ELR (cell line): ENCODE measurements at regions not wholly inside any gene's neighbourhood (a gene's known extent, or its start where the extent isn't known, plus 50 kb on each side); places are given as distances from the start of the nearest gene placed in this dataset.

Experiments
- DNase-seq: peaks from one replicate; pipeline ENCODE4 v3.0.0-alpha.2; 2015; ENCODE audit warnings: low read depth

DNA sequence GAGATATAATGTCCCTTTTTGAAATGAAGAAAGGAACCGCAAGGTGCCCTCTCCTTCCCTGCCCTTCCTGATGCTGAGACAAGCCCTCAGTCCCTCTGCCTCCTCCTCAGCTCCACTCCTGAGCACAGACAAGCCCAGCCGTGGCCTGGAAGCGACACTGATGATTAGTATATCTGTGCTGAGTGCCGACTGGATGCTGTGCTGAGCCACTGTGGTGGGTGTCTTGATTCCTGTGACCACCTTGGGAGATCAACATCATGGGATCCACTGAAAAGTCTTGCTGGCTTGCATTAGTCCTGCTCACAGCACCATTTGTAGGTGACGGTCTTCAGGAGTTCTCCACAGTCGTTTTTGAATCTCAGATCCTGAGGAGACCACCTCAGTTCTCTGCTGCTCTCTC lies 59.5 kb upstream of the HGFAC start:
- no peak for DNase-seq

DNA sequence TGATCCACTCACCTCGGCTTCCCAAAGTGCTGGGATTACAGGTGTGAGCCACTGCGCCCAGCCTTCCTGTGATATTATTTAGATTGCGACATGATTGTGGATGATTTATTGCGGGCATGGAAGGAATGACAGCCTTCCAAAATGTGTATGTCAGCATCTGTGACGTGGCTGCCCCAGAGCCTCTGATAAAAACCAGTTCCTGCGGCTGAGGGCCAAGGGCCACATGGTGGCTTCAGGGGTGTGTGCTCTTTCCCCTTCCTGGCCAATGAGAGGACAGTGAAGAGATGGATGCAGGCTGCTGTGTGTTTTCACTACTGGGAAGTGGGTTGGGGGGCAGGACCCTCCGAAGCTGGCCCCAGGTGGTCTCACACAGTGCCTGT lies 57.4 kb upstream of the HGFAC start:
- DNase-seq = no peak

DNA sequence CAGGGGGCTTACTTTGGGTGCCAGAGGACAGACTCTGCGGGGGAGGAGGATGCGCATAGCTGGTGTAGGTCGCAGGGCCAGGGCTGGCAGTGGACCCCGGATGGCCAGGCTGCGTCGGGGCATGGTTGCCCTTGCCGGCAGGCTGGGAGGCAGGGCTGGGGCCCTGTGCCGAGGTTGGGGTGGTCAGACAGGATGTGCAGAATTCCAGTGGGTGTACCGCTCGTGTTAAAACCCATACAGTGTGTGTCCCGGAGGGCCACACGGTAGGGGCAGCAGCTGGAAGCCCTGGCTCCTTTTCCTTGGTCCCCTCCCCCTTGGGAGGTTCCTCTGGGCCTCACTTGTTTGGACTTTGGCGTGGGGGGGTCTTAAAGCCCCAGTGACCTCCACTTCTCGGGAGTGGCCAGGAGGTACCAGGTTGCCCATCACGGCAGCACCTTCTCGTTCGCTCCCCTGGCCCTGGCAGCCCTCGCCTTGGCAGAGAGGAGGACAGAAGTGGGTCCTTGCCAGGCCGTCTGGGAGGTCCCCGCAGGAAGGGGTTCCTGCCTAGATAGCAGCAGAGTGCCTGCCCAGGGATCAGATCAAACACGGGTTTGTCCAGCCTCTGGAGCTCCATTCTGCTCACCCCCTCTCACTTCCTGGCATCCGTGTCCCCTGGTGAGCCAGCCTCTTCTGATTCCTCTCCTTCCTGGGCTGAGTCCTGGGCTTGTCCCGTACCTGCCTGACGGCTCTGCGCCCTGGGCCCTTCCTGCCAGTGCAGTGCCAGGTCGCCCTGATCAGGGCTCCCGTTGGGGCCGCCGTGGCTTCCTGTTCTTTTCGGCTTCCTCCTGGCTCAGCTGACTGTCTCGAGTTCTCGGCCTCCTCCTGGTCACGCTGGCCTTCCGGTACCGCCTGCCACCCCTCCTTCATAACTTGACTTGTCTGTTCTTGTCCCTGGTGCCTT lies 56.7 kb upstream of the HGFAC start:
- DNase-seq = no peak

DNA sequence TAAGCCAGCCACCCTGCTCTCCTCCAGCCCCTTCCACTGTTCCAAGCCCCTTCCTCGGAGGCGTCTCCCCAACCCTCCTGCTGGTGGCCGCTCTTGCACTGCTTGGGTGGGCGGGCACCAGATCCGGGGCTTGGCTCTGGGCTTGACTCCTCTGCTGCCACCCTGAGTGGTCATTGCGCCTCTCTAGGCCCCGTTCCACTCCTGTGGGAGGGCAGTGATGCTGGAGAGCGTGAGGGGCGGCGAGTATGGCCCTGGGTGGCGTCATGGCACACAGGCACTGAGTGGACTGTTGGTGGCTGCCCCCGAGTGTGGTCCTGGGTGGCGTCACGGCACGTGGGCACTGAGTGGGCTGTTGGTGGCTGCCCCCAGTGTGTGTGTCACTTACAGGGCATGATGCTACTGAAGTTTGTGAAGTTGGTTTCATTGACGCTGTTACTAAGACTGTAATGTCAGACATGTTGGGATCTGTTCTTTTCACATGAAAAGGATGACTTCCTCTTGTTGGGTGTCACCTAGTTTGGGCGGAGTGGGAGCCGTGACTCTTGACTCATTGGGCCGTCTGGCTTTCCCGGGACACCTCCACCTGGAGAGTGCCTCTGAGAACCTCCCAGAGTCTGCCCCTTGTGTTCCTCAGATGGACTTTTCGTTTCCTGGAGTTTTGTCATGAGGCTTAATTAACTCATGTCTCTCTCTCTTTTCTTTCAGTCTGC lies 55.9 kb upstream of the HGFAC start:
- no peak for DNase-seq

DNA sequence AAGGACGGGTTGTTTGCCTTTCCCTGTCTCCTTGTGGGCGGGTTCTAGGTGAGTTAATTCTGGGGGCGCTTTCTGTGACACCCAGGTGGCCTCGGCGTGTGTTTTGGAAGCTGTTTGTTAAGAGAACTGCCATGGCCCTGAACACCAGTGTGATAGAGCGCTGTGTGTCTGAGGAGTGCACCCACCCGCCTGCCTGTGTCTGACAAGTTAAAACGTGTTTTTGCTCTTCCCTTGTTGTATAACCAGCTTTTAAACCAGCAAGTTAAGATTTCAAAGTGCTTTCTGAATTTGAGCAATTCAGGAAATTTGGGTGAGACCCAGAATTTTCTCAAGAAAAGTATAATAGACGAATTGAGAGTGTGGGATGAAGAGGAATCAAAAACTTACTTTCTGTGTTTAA lies 55.2 kb upstream of the HGFAC start:
- DNase-seq = no peak

DNA sequence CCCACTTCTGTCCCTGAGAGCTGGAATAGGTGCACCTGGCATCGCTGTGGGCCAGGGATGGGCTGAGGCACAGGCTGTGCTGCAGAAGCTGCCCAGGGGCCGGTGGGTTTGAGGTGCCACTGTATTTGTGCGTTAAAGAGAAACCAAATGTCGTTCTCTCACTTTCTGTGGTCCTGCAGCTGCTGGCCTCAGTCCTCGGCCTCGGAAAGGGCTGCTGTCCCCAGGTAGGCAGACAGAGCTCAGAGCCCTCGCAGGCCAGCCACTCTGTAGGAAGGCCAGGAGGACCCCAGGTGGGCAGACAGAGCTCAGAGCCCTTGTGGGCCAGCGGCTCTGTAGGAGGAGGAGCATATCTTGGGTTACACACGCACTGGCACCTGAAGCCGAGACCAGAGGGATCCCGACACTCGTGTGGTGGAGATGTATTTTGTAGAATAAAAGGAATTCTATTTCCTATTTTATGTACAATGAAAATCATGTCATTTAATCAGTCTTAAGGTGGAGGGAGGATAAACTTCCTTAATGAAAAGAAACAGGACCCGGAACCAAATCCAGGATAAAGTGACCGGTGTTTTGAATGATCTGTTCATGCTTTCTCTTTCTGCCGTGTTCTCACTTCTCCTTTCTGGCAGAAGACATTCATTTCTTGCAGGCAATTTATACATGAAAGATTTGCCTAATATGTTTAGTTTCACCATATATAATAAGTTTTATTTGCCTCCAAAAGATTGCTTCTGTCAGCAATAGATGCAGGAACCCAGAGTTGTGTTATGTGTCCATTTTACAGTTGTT lies 54.4 kb upstream of the HGFAC start:
- DNase-seq = no peak

DNA sequence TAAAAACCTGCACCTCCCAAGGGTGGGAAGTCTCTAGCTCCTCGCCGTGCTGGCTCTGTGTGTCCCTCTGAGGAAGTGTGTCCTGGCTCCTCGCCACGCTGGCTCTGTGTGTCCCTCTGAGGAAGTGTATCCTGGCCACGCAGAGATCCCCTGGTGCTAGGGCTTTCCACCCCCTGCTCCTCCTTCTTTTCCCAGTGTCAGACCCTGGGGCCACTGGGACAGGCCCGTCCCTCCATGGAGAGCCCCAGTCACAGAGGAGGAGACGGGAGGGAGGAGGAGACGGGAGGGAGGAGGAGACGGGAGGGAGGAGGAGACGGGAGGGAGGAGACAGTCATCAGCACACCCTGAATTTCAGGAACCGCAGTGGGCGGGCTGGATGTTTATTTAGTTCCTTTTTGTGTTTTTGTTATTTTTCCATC lies 53.8 kb upstream of the HGFAC start:
- DNase-seq = peak; percentile 49

DNA sequence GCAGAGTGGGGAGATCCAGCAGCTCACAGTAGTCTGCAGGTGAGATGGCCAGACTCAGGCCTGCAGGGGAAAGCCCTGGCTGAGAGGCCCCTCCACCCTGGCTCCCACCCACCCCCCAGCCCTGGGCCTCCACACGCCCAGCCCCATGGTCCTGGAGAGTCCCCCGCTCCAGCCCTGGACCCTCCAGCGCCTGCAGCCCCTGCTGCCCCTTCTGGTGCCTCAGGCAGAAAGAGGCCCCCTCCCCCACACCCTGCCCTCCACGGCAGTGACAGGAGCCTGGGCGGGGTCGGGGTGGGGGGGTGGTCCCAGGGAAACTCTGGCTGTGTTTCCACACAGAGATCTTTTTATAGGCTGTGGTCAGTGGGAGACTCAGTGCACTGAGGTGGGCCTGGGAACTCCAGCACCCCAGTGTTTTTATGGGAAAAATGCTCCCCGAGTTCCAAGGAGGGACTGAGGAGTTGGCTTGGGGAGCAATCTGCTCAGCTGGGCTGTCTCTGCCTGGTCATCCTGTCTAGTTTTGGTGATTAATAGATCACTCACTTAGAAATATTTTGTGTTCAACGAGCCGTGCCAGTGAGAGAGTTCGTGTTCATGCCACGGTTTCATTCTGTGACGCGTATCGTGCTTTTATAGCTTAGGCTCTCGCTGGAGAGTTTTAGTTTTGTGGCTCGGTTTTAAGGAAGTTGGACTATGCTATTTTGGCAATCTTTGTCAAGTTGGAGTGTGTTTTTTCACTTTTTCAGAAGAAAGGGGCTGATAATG lies 53.1 kb upstream of the HGFAC start:
- peak; percentile 80 for DNase-seq

DNA sequence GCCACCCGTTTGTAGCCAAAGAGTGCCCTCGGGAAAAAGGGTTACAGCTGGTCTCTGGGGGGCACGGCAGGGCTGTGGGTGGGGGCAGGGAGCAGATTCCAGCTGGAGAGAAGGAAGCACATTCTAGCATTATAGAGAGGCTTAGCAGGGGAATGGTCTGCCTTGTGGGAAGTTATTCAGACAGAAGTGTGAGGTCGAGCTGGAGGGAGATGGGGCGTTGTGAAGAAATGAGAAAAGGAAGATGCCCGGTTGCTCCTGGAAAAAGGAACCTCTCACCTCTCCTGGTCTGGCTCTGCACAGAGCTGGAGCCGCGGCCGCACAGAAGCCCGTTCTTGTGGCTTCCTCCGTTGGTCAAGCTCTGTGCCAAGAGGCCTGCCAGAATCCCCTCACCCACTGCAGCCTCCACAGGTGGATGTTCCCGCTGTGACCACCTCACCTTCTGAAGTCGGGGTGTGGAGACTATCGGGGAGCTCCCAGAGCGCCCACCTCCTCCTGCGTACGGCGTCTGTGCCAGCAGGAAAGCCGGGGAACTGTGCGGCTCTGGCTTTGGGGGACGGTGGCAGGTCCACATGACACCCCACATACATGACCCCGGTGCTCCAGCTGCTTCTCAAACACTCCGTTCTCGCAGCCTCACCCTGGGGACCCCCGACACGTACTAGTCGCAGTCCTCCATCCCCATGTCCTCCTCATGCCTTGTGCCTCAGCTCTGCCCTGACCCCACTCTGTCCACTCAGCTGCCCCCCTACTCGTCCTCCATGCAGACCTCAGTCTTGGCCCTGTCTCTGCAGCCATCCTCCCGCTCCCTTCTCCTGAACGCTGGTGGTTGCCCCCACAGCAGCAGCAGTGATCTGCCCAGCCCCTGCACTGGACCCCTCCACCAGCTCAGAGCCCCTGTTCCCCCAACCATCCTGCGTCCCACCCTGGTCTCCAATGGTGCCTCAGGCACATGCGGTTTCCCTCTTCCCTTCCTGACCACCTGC lies 52.2 kb upstream of the HGFAC start:
- DNase-seq = no peak

DNA sequence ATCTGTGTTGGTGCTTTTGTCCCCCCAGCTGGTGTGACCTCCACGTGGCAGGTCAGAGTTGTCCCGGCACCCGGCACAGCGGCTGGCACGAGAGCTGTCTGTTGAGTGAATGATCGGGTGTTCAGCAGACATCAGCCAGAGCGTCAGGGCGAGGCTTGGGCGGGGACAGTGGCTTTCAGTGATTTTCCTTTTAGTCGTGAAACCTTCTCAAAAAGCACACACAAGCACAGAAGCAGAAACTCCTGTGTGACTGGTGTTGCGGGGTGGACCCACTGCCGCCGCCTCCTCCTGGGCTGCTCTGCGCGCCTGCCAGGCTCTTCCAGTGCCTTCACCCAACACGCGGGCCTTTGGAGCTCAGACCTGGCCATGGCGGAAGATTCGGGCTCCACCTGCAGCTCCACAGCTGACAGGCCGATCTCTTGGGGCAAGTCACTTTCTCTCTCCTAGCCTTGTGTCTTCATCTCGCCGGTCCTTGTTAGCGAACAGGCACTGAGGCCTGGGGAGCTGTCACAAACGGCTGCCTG lies 51.4 kb upstream of the HGFAC start:
- no peak for DNase-seq

DNA sequence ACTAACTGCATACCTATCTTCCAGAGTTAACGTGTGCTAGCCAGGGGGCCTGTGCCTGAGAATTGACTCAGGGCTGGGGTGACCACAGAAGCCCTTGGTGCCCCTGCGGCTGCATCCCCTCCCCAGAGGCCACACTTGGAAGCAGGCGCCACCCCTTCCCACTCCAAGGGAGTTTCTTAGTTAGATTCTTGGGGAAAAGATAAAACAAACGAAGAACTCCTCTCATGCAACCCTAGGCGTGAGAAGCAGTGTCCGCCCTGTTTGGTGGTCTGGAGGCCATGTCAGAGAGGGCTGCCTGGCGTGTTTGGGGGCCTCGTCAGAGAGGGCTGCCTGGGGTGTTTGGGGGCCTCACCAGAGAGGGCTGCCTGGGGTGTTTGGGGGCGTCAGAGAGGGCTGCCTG lies 50.3 kb upstream of the HGFAC start:
- DNase-seq = no peak
